ENCODE measurements at regions not wholly inside any gene's neighbourhood (a gene's known extent, or its start where the extent isn't known, plus 50 kb on each side); places are given as distances from the start of the nearest gene placed in this dataset.

DNA sequence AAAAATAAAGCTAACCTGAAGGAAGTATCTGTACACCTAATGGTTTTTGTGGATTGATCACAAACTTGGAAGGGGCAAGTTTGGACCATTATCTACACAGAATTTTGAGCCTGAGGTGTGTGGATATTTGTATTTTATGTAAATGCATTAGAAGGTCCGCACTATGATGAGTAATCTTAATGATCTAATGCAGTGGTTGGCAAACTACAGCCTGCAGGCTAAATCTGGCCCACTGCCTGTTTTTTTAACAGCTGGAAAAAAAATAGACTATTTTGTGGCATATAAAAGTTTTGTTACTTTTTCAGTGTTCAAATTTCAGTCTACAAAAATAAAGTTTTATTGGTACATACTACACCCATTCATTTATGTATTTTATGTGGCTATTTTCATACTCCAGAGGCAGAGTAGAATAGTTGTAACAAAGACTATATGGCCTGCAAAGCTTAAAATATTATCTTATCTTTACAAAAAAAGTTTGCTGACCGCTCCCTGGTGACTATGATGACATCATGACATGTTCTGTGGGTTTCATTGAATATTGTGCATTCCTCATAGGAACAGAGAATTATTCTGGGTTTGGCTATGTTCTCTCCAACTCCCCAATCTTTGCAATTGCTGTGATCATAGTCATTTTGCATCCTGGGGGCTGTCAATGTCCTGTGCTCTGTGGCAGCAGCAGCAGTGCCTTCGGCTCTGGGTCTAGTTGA is 962.6 kb upstream of the FBXO33 start:
- WGBS, 2 donors = 74 to 78% methylated on average over 3 of the region's 3 CpGs
- Histone ChIP-seq H3K4me3 (no peak overlapping the region), H3K4me1 (no peaks in the 10 kb centered on the region), H3K9me3 (no peaks in the 10 kb centered on the region), H3K36me3 (no peaks in the 10 kb centered on the region), H3K27ac (no peak overlapping the region), H3K27me3 (no peaks in the 10 kb centered on the region)
- DNase-seq = no peak
- TF ChIP-seq CTCF (IDR thresholded peaks at IDR 0.05) (no peak), POLR2A (IDR thresholded peaks at IDR 0.05) (no peak), EP300 (IDR thresholded peaks at IDR 0.05) (no peak), POLR2AphosphoS5 (IDR thresholded peaks at IDR 0.05) (no peak)
- intact Hi-C loops (cut with DNase I) = no loop called here

GRCh38 chr14:40393143-40393542 is 960.9 kb upstream of the FBXO33 start:
- no peaks in the 10 kb centered on the region for H3K36me3 ChIP-seq
- H3K4me1 ChIP-seq = no peaks in the 10 kb centered on the region
- DNase-seq = no peak
- no peak for TF ChIP-seq EP300 (IDR thresholded peaks at IDR 0.05)
- TF ChIP-seq CTCF (IDR thresholded peaks at IDR 0.05) = no peak
- no peak for TF ChIP-seq POLR2A (IDR thresholded peaks at IDR 0.05)
- TF ChIP-seq POLR2AphosphoS5 (IDR thresholded peaks at IDR 0.05) = no peak
- no peak overlapping the region for H3K27ac ChIP-seq
- no peaks in the 10 kb centered on the region for H3K27me3 ChIP-seq
- H3K9me3 ChIP-seq = no peaks in the 10 kb centered on the region
- intact Hi-C loops (cut with DNase I) = no loop called here
- H3K4me3 ChIP-seq = no peak overlapping the region

DNA sequence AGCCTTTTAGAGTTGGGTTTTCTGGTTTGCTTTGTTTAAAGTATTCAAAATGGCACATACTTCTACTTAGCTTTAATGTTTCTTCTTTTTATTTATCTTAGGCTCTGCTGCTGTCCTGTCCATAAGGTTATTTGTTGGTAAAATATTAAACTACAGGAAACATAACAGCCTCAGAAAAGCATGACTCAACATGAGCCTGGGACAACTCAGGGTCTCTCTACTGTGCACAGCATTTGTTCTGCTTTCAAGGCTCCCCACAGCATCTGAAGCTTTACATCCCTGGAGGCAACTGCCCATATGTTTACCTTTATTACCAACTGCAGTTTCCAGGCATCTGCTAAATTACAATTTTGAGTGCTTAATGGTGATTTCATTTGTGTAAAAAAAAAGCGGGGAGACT is 954.2 kb upstream of the FBXO33 start:
- Histone ChIP-seq H3K27me3 (no peaks in the 10 kb centered on the region), H3K9me3 (peaks cover 0 to 2% (median 0%) of the 10 kb centered on the region in 4 donors), H3K36me3 (no peaks in the 10 kb centered on the region), H3K4me1 (no peaks in the 10 kb centered on the region), H3K4me3 (no peak overlapping the region), H3K27ac (no peak overlapping the region)
- 64 to 74% methylated on average over 1 of the region's 1 CpG for WGBS, 2 donors
- TF ChIP-seq POLR2A (IDR thresholded peaks at IDR 0.05) = no peak
- TF ChIP-seq CTCF (IDR thresholded peaks at IDR 0.05) = no peak
- no peak for TF ChIP-seq POLR2AphosphoS5 (IDR thresholded peaks at IDR 0.05)
- TF ChIP-seq EP300 (IDR thresholded peaks at IDR 0.05) = no peak
- DNase-seq = no peak
- intact Hi-C loops (cut with DNase I) = no loop called here

GRCh38 chr14:40374221-40374620 is 942.0 kb upstream of the FBXO33 start:
- TF ChIP-seq POLR2AphosphoS5 (IDR thresholded peaks at IDR 0.05) (no peak), CTCF (IDR thresholded peaks at IDR 0.05) (no peak), POLR2A (IDR thresholded peaks at IDR 0.05) (no peak)
- Histone ChIP-seq H3K4me1 (no peaks in the 10 kb centered on the region), H3K27me3 (no peaks in the 10 kb centered on the region), H3K9me3 (no peaks in the 10 kb centered on the region), H3K36me3 (no peaks in the 10 kb centered on the region), H3K27ac (no peak overlapping the region), H3K4me3 (no peak overlapping the region)
- no peak for DNase-seq
- 95% methylated on average over 10 of the region's 10 CpGs for WGBS, 2 donors
- intact Hi-C loops (cut with DNase I) = no loop called here

DNA sequence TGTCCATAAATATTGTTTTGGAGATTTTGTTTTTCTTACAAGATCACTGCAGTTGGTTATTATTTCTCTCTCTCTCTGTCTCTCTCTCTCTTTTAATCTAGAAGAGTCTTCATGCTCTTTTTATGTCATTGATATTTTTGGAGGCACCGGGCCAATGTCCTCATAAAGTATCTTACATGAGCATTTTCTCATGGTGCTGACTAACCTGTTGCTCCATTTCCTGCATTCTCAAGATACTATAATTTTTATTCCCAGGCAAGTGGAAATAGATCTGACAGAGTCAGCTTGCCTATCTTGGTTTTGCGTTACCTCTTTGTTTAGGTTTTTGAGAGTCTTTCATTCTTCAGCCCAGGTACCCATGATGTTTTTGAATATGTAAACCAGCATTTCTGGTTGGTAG is 938.8 kb upstream of the FBXO33 start:
- WGBS, 2 donors = 46 to 49% methylated on average over 2 of the region's 2 CpGs
- no peaks in the 10 kb centered on the region for H3K9me3 ChIP-seq
- TF ChIP-seq POLR2AphosphoS5 (IDR thresholded peaks at IDR 0.05) (no peak), EP300 (IDR thresholded peaks at IDR 0.05) (no peak), CTCF (IDR thresholded peaks at IDR 0.05) (no peak), POLR2A (IDR thresholded peaks at IDR 0.05) (no peak)
- H3K4me3 ChIP-seq = no peak overlapping the region
- H3K27me3 ChIP-seq = no peaks in the 10 kb centered on the region
- no peak for DNase-seq
- H3K36me3 ChIP-seq = no peaks in the 10 kb centered on the region
- no peaks in the 10 kb centered on the region for H3K4me1 ChIP-seq
- intact Hi-C loops (cut with DNase I) = no loop called here
- H3K27ac ChIP-seq = no peak overlapping the region
